Stimulated activated CD8-positive, alpha-beta memory T cell treated with anti-CD3 and anti-CD28 coated beads, Interleukin-15, amount 100 ng/mL, for 48 hours (primary cell): ENCODE measurements at regions not wholly inside any gene's neighbourhood (a gene's known extent, or its start where the extent isn't known, plus 50 kb on each side); places are given as distances from the start of the nearest gene placed in this dataset.
"Not testable (repeated sequence)": the region's sequence is repeated elsewhere in the genome, so short reads cannot be mapped to it uniquely, and the experiment has no call there.

ENCODE experiments used
- DNase-seq, 2 donors: peaks; one replicate each; pipeline ENCODE4 v3.0.0-alpha.2; 2020; ENCODE audit warnings: low read depth in 2 of 2

- DNase-seq, result no peak
These were observed 915.8 kb downstream of the TYW1 start for GRCh38 chr7:67912437-67912836.

- no peak for DNase-seq
These were observed 917.0 kb downstream of the TYW1 start for GRCh38 chr7:67913604-67914003.

- not testable (repeated sequence) for DNase-seq
These were observed 919.5 kb downstream of the TYW1 start for GRCh38 chr7:67916111-67916510.

GRCh38 chr7:67916571-67917436 lies 920.2 kb downstream of the TYW1 start:
- DNase-seq, result no peak

- no peak for DNase-seq
These were observed 920.8 kb downstream of the TYW1 start for GRCh38 chr7:67917437-67917755.

- no peak for DNase-seq
These were observed 921.5 kb downstream of the TYW1 start for GRCh38 chr7:67918158-67918557.

GRCh38 chr7:67923286-67923685 lies 926.7 kb downstream of the TYW1 start:
- no peak for DNase-seq

- DNase-seq, result no peak
These were observed 931.5 kb downstream of the TYW1 start for GRCh38 chr7:67928141-67928540.

GRCh38 chr7:67936447-67936846 lies 939.8 kb downstream of the TYW1 start:
- not testable (repeated sequence) for DNase-seq

- DNase-seq, result no peak
These were observed 943.8 kb downstream of the TYW1 start for GRCh38 chr7:67940400-67940799.

GRCh38 chr7:67947191-67947590 lies 950.6 kb downstream of the TYW1 start:
- no peak for DNase-seq

- no peak for DNase-seq
These were observed 951.0 kb downstream of the TYW1 start for GRCh38 chr7:67947646-67948045.

- no peak for DNase-seq
These were observed 953.9 kb downstream of the TYW1 start for GRCh38 chr7:67950321-67951083.

- no peak for DNase-seq
These were observed 958.4 kb downstream of the TYW1 start for GRCh38 chr7:67955061-67955460.

- no peak for DNase-seq
These were observed 966.2 kb downstream of the TYW1 start for GRCh38 chr7:67962863-67963262.

- no peak for DNase-seq
These were observed 979.9 kb downstream of the TYW1 start for GRCh38 chr7:67976490-67976889.

GRCh38 chr7:67983486-67983885 lies 986.9 kb downstream of the TYW1 start:
- no peak for DNase-seq

- DNase-seq, result no peak
These were observed 987.7 kb downstream of the TYW1 start for GRCh38 chr7:67984326-67984725.

GRCh38 chr7:67989142-67989541 lies 992.5 kb downstream of the TYW1 start:
- DNase-seq, result no peak

- no peak for DNase-seq
These were observed 993.4 kb downstream of the TYW1 start for GRCh38 chr7:67990003-67990402.

- no peak for DNase-seq
These were observed 994.1 kb downstream of the TYW1 start for GRCh38 chr7:67990716-67991115.

- no peak for DNase-seq
These were observed 995.7 kb downstream of the TYW1 start for GRCh38 chr7:67992287-67992686.

- DNase-seq, result no peak
These were observed 1009.4 kb downstream of the TYW1 start for GRCh38 chr7:68005992-68006391.
